Right hindlimb (tissue), 1 donor: ENCODE measurements at regions not wholly inside any gene's neighbourhood (a gene's known extent, or its start where the extent isn't known, plus 50 kb on each side); places are given as distances from the start of the nearest gene placed in this dataset.
"Not testable (repeated sequence)": the region's sequence is repeated elsewhere in the genome, so short reads cannot be mapped to it uniquely, and the experiment has no call there.

Experiments used
- DNase-seq: peaks from one replicate; pipeline ENCODE4 v3.0.0-alpha.2; 2018

DNA sequence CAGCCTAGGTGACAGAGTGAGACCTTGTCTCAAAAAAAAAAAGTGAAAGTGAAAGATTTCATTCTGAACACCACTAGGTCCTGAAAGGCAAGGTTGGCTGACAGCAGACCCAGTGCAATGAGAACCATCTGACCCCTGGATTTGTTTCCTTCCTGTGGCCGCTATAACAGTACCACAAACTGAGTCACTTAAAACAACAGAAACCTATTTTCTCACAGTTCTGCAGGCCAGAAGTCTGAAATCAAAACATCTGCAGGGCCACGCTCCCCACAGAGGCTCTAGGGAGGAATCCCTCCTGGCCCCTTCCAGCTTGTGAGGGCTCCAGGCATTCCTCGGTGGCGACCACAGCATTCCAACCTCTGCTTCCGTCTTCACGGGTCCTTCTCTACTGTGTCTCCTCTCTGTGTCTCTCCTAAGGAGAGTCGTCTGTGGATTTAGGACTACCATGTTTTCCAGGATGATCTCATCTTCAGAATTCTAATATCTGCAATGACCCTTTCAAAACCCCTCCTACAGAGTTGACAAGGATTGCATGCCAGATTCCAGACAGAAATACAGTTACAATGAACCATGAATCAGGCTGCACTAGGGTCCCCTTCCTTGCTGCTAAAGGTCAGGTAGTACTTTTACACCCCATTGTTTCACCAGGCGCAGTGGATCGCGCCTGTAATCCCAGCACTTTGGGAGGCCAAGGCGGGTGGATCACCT lies 78.0 kb upstream of the ADGRL1 start:
- DNase-seq = peak; percentile 61

DNA sequence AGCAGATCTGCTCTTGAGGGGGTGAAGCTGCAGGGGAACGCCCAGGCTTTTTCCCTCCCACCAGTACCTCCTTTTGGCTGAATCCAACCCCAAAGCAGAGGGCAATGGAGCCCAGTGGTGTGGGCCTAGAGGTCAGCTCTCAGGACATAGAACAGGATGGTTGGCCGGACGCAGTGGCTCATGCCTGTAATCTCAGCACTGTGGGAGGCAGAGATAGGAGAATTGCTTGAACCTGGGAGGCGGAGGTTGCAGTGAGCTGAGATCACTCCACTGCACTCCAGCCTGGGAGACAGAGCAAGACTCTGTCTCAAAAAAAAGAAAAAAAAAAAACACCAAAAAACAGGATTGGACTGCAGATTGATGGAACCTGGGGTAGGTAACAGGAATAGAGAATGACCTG lies 73.3 kb upstream of the ADGRL1 start:
- not testable (repeated sequence) for DNase-seq

DNA sequence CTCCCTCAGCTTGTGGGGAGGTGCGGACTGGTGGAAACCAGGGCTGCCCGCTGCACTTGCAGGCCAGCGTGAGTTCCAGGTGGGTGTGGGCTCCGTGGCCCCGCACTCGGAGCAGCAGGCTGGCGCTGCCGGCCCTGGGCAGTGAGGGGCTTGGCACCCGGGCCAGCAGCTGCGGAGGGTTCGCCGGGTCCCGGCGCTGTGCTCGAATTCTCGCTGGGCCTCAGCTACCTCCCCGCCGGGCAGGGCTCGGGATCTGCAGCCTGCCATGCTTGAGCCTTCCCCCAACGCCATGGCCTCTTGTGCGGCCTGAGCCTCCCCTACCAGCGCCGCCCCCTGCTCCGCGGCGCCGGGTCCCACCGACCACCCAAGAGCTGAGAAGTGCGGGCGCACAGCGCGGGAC lies 71.6 kb upstream of the ADGRL1 start:
- DNase-seq = no peak

DNA sequence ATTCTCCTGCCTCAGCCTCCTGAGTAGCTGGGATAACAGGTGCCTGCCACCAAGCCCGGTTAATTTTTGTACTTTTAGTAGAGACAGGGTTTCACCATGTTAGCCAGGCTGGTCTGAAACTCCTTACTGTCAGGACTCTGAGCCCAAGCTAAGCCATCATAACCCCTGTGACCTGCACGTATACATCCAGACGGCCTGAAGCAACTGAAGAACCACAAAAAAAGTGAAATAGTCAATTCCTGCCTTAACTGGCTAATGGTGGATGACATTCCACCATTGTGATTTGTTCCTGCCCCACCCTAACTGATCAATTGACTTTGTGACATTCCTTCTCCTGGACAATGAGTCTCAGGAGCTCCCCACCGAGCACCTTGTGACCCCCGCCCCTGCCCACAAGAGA lies 69.9 kb upstream of the ADGRL1 start:
- DNase-seq = not testable (repeated sequence)

DNA sequence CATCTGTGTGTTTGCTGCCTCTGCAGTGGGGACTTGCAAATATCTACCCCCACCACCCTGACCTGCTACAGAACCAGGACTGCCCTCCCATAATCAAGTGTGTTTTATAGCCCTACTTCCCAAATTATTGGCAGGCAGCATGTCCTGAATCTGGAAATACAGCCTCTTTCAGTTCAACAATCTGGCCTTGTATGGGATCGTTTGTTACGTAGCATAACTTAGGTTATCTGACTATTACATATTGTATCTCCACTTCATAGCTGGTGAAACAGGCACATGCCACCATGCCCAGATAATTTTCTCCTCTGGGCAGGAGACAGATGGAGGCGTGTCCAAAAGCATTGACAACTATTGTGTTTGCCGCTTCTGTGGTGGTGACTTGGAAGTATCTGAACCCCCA lies 66.7 kb upstream of the ADGRL1 start:
- no peak for DNase-seq

DNA sequence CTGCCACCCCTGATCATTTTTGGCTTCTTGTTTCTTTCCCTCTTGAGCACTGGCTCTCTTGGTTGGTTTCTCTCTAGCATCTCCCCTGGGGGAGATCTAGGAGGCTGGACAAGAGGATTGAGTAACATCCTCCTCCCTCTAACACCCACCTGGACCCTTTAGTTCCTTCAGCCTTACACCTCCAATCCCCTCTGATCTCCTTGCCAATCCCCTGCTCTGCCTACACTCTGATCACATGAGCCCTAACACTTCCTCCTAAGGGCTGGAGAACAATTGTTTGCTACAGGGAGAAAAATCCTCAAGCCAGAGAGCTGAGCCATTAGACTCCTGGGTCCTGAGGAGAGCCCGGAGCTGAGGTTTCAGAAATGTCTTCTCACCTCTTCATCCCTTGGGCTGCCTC lies 65.9 kb upstream of the ADGRL1 start:
- DNase-seq = no peak

DNA sequence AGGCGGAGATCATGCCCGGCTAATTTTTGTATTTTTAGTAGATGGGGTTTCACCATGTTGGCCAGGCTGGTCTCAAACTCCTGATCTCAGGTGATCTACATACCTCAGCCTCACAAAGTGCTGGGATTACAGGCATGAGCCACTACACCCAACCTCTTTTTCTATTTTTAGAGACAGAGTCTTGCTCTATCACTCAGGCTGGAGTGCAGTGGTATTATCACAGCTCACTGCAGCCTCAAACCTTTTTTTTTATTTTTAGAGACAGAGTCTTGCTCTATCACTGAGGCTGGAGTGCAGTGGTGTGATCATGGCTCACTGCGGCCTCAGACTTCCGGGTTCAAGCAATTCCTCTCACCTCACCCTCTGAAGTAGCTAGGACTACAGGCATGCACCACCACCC lies 64.6 kb upstream of the ADGRL1 start:
- DNase-seq = not testable (repeated sequence)

DNA sequence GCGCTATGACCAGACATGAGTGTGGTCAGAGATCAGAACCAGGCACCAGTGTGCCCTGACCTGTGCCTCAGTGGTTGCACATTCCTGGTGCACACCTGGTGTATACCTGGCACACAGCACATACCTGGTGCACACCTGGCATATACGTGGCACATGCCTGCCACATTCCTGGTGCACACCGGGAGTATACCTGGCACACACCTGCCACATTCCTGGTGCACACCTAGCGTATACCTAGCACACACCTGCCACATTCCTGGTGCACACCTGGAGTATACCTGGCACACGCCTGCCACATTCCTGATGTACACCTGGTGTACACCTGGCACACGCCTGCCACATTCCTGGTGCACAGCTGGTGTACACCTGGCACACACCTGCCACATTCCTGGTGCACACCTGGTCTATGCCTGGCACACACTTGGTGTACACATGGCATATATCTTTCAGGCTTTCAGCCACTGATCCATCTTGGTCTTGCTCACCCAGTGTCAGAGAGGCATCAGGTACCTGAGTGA lies 61.3 kb upstream of the ADGRL1 start:
- DNase-seq = no peak

DNA sequence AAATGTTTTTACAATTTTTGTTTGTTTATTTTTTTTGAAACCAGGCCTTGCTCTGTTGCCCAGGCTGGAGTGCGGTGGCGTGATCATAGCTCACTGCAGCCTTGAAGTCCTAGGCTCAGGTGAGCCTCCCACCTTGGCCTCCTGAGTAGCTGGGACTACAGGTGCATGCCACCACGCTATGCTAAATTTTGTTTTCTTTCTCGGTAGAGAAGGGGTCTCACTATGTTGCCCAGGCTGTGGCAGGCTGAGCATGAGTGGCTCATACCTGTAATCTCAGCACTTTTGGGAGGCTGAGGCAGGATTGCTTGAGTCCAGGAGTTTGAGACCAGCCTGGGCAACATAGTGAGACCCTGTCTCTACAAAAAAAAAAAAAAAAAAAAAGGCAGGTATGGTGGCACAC lies 60.2 kb upstream of the ADGRL1 start:
- not testable (repeated sequence) for DNase-seq

DNA sequence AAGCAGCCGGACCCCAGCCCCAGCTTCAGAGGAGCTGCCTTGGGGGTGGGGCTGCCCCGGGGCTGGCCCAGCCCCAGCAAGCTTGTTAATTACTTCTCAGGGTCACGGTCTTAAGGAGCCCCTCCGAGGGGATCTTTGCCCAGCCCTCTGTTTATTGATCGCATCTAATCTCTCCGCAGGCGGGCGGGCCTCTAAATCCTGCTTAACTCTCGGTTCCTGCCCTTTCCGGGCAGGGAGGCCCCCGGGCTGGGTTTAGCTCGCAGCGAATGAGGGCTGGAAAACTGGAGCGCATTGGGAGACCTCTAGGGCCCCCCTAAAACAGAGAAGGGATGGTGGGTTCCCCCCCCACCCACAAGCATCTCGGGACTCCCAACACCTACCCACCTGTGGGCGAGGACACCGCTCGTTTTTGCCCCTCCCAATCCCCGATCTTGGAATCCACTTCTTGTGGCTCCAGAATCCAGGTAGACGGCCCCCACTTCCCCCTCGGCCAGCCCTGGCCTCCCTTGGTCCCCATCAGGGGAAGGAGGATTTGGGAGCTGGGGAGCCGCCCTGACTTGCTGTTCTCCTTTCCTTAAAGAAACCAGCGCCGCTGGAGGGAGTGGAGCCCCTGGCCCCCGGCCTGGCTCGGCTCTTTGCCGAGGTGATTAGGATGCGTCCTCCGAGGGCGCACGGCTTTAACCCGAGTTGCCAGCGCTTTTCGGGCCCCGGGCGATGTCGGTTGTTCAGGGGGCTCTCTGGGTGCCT lies 59.5 kb upstream of the ADGRL1 start:
- DNase-seq = peak; percentile 56

DNA sequence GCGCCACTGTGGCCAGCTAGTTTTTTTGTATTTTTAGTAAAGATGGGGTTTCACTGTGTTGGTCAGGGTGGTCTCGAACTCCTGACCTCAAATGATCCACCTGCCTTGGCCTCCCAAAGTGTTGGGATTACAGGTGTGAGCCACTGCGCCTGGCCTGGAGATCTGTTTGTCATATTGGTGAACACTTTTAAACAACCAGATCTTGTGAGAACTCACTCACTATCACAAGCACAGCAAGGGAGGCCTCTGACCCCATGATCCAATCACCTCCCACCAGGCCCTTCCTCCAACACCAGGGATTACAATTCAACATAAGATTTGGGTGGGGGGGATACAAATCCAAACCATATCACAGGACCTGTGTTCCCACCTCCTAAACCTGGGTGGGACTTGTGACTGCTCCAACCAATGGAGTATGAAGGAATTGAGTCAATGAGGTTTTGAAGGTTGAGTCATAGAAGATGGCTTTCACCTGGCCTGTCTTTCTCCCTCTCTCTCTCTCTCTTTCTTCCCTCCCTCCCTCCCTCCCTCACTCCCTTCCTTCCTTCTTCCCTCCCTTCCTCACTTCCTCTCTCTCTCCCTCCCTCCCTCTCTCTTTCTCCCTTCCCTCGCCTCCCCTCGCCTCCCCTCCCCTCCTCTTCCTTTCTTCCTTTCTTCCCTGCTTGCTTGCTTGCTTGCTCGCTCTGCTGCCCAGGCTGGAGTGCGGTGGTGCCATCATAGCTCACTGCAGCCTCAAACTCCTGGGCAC lies 50.1 kb upstream of the ADGRL1 start:
- not testable (repeated sequence) for DNase-seq
